CD4-positive, alpha-beta T cell treated with Interleukin-6 at 100 ng/mL for 8 hours (primary cell): ENCODE measurements at regions not wholly inside any gene's neighbourhood (a gene's known extent, or its start where the extent isn't known, plus 50 kb on each side); places are given as distances from the start of the nearest gene placed in this dataset.
A peak's percentile ranks its signal among the peaks of the same experiment; 100 is the strongest.

Experiments used
- DNase-seq: peaks from one replicate; pipeline ENCODE4 v3.0.0-alpha.2; 2020; ENCODE audit warnings: mixed read lengths, low spot score

DNA sequence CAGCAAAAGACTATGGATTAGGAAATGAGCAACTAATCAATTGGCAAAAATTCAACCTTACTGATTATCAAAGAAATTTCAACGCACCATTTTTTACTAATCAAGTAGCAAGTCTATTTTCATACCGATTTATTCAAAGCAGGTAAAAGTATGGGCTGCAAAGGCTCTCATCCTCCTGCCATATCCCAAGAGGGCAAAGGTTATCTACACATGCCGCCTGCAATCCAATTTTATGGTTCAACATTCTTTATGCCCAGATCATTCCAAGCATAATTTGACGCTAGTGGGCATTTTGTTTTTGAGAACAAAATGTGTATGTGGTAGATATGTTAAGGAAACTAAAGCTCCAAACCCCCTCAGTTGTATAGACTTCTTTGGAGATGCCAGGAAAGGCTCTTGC is 270.6 kb downstream of the MAF start:
- no peak for DNase-seq

DNA sequence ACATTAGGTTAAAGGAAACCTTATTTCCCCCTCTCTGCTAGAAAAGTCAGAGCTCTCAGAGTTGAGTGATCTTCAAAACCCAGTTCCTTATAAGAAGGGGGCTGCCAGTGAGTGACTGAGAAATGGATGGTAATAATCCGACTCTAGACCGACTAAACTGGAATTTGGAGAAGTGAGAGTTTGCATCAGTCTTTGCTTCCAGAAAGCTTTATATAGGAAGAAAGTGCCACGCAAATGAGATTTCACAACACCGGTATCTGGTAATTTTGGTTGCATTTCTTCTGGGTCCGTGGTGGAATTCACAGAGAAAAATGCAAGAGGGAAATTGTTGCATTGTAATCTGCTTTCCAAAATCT is 271.4 kb downstream of the MAF start:
- DNase-seq, result no peak

DNA sequence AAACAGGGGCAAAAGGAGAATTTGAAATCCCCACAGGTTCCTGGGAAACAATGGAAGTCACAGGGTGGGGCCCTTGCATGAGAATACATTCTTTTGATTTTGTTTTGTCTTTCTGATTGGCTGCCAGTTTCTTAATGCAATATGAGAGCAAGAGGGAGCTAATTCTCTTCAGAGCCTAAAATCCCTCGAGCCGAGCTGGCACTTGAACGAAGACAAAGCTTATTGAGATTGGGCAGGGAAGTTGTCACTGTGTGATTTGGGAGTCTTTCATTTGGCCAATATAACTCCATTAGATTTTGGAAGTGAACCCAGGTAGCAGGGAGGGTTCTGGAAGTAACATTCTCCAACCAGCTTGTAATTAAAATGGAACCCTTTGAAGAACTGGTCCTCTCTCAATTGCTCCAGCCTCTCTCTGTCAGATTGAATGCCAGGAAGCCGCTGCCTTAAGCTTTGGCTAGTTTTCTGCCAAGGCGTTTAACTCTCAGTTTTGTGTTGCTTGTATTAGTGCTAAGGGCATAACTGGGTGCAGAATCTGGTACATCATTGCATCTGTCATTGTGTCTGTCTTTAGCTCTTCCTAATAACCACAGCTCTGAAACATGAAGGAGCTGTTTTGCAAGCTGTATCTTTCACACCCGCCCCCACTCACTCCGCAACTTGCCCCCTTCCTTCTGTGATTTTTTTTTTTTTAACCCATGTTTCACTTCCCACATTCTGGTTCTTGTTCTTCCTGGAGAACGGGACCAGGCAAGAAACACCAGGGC is 272.0 kb downstream of the MAF start:
- no peak for DNase-seq

DNA sequence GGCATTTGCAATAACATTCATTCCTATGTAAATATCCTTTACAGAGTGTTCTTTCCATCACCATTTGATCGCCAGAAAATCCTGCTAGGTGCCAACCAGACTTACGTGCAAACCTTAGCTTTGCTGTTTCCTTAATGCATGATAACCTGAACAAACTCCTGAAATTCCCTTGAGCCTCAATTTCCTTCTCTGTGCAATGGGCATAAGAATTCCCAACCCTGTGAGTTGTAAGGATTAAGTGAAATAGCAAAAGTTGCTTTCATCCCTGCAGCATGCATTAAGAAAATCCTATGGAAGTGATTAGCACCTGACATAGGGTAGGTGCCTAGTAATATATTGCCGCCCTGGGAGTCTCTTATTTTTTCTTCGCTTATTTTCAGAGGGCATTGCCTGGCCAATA is 272.7 kb downstream of the MAF start:
- no peak for DNase-seq

DNA sequence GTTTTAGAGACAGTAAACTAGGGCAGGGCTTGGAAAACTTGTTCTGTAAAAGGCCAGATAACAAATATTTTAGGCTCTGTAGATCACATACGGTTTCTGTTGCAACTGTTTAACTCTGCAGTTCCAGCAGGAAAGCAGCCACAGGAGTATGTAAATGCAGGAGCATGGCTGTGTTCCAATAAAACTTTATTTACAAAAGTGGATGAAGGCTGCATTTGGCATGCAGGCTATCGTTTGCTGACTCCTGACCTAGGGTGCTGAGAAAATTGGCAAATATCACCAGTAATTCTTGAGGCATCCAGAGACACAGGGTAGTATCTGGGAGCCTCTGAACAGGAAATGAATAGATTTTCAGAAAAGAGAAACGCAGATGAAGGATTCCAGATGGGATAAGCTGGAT is 274.0 kb downstream of the MAF start:
- no peak for DNase-seq

DNA sequence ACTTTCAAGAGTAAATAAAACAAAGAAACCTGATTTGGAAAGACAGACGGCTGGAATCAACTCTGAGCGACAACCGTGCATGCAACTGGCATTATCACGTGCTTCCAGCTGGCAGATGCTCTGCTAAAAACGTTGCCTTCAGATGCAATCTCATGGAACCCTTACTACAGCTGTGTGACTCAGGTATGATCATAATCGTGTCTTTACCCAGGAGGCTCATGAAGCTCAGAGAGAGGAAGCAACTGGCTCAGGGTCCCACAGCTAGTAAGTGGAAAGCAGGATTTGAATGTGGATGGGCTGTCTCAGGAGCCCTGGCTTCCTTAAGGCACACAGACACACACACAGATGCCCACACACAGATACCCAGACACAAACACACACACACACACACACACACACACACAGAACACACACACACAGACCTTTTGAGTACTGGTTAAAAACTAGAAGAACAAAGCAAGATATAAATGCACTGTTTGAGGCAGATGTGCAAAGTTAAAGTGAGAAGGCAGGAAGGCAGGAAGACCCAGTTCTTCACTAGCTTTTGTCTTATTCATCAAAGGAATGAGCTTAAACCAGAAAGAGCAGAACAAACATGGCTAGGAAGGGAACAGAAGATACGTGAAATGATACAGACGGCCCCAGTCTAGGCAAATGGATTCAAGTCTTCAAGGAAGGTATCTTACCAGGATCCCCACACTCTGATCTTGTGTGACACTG is 275.2 kb downstream of the MAF start:
- DNase-seq, result no peak

DNA sequence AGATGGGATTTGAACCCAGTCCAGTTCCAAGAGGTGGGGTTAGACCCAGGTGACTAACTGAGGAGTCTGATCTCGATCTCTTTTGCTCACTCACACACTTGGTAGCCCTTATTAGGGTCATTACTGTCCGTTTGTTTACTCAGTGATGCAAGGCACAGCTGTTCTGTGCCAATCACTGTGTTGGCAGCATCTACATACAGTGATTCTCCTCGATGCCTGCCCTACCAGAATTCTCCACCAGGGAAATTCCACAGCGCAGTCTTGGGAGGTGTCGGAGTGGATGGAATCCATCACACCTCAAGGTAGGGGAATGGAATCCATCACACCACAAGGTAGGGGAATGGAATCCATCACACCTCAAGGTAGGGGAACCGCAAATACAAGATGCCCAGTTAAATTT is 279.6 kb downstream of the MAF start:
- DNase-seq, result no peak

DNA sequence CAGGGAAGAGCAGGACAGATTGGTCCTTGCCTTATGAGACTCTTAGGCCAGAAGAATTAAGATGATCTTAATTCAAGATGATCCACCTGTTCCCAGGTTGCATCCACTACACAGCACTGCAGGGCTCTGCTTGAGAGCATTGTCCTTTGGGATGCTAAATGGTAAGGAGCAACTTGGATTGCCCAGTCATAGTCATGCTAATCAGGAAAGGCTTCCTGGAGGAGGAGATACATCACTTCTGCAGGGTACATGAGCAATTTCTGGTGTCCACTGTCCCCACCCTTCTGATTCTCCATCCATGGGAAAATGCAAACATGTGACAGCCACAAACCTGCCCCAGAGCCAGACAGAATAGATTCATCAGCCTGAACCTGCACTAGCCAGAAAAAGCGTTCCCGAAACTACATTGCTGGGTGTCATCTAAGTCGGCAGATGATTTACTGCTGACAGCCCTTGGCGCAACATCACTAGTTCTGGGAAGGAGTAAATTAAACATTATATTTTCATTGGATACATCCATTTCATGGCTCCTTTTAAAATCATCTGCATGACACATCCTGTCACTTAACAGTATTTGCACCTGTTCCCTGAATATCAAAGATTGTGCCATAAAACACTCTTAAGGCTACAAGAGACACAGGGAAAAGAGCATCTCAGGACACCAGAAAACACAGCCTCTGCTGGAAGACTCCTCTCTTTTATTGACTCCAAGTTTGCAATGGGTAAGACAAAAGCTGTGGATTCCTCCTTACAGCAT is 282.2 kb downstream of the MAF start:
- DNase-seq, result no peak

DNA sequence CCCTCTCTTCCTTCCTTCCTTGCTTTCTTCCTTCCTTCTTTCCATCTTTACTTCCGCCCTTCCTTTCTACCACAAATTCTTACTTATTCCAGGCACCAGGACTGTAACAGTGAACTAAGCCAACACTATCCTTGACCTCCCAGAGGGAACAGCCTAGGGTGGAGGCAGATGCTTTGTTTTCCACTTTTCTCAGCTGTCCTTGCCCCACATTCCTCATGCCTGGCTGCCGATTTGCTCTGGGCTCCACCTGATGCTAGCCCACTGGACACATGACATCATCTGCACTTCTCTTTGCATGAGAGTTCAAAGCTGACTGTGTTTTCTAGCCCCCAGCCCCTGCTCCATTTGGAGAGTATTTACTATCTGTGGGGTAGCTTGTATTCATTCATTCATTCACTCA is 283.0 kb downstream of the MAF start:
- no peak for DNase-seq

DNA sequence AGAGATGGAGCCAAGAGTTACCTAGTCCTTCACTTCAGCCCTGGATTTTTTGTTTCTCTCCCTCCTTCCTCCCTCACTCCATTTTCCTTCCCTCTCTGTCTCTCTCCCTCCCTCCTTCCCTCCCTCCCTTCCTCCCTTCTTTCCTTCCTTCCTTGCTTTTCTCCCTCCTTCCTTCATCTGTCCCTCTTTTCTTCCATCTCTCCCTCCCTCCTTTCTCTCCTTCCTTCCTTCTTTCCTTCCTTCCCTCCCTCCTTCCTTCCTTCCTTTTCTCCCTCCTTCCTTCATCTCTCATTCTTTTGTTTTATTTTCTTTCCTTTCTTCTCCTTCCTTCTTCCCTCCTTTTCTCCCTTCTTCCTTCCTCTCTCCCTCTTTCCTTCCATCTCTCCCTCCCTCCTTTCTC is 283.5 kb downstream of the MAF start:
- no peak for DNase-seq

DNA sequence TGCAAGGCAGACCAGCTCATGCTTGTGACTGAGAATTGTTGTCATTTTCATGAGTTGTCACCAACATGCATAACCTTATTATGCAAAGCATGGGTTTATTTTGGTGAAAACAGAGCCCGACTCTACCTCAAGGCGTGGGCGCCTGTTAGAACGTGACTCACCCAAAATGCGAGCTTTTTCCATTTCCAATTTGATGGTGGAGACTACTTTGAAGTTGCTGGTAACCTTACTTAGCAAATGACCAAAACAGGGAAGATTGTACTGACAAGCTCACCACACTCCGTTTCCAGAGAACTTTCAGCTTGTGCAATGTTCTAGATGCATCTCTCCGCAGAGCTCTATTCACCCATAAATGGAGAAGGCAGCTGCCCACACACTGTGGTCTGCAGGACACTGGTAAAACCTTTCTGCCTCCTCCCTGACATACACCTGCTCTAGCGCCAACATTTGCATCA is 284.5 kb downstream of the MAF start:
- peak; percentile 7 for DNase-seq

DNA sequence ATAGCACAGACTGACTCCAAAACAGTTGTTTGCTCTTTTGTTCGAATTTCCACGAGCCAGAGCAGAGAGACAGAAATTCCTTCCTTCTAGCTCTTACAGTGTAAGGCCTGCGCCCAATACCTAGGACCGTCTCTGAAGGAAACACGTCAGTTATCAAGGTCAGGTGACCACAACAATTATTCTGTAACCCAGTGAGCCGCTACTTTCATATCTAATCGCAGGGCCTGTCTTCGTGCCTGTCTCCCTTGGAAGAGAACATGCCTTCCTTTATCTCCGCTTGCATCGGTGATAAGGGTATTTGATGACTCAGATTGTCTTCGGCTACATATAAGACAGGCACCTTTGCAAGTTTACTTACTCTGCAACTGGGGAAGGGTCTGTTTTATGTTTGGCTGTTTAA is 288.0 kb downstream of the MAF start:
- no peak for DNase-seq

DNA sequence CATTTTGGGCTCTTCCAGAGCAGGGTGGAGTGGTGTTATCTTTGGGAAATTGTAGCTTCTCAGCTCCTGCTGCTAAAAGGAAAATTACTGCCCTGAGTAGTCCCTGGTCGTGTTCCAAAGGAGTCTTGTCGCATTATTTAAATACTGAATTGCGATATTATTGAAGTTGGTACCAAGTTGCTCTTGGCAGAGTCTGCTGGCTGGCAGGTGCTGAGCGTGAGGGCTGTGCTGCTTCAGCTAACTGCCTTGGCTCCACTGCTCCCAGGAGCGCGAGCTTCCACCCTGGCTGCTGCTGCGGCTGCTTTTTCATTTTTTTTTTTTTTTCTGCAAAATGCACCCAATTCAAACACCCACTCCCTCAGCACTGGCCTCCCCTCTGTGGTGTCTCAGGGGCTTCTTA is 289.8 kb downstream of the MAF start:
- DNase-seq, result no peak

DNA sequence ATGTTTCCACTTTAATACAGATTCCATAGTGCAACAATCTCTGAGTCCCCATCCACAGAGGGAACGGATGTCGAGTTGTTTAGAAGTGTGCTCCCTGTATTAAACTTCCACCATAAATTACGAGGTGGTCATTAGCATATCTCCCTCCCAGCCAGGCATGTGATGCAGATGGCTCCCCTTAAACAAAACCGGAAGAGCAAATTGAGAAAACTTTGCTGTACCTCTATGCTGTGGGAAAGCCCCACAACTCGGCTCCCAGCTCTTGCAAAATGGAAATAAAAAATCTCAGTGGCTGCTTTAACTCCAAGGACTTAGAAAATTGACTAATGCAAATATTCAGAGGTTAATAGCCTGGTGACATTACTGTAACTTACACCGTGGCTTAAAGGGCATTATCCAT is 290.9 kb downstream of the MAF start:
- no peak for DNase-seq

DNA sequence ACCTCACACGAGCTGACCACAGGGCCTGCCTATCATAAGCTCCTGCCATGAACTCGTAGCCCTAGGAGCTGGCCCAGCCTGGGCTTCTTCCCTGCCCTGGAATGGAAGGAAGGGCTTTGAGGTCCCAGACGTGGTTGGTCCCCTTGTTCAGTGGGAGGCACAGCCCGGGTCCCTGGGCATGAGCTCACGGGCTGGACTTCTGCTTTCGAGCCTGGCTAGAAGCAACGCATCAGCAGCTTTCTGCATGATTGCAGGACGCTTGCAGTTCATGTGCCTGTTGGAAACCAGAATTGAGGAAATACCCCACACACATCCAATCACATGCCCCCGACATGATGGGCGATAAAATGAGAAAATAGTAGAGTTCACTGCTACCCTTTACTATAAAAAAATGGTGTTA is 293.3 kb downstream of the MAF start:
- no peak for DNase-seq

DNA sequence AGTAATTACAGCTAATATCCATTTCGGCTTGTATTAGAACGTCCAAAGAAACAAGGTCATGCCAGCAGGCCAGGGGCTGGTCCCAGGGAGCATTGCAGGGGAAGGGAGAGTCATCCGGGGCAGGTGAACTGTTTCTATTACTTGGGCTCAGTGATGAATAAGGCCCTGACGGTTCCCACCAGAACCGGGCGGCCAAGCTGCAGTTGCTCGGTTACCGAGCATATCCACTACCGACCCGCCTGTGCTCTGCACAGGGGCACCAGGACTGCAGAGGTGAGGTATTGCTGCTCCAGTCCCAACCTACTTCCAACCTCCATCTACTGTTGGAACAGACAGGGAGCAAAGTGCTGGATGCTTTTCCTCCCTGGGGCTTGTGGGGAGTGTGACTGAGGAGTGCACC is 295.5 kb downstream of the MAF start:
- DNase-seq, result no peak

DNA sequence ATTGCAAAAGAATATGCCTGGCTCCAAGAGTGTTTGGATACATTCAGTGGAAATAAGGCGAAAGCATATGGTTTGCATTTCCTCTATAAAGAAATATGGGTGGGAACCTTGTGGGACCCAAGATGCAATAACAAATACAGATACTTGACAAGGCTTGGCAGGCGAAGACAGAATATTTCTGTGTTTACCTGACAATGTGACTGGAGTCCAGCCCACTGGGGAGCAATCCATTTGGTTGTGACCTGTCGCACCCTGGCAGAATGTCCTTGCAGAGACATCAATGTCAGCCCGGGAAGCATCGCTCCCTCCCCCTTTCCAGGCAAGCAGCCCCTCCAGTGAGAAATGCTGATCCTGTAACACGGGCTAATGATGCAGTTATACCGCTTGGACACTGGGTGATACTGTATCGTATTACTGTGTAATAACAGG is 296.6 kb downstream of the MAF start:
- no peak for DNase-seq

DNA sequence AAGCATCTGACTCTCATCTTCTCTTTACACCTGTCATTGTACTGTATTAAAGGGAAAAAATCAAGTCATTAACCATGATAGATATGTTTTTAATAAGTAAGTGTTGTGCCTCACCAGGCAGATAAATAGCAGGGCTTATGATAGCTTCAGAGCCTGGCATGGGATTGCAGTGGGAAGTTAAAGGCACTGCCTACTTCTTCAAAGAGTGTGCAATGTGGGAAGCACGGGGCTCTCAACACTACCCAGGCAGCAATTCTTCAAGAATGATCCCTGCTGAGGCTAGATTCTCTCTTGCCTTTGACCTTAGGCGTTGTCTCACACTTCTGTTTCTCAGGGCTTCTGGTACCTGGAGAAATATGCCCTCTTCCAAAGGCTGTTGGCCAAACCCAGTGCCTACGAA is 297.3 kb downstream of the MAF start:
- no peak for DNase-seq

DNA sequence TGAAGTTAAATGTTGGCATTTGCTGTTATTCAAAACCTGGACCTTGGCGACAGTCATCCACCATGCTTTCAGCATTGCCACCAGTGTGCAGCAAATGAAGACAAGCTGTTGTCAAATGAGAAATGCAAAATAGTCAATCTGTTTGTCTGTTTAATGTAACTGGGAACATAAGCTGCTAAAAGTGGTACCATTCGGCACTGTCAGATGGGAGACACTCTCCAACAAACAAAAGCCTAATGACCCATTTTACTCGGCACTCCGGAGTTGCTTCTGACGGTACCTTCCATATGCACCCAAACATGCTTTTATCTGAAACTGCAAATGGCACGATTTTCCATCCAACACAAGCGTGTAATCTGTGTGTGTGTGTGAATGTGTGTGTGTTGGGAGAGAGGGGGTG is 297.8 kb downstream of the MAF start:
- DNase-seq, result no peak

DNA sequence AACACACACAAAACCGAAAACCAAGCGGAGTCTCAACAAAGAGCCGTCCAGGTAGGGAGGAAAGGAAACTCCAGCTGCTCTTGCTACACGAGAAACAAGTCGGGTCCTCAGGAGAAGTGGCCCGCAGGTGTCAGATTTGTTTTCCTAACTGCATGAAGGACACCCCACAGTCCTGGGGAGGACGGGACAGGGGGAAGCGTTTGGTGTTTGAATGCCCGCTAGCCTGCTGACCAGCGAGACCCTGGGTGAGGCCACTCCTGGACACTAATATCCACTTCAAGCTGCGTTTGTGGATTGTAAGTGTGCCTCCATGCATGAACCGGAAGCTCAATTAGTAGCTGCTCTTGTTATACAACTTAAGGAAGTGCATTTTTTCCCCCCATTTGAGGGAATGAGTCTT is 299.5 kb downstream of the MAF start:
- no peak for DNase-seq

DNA sequence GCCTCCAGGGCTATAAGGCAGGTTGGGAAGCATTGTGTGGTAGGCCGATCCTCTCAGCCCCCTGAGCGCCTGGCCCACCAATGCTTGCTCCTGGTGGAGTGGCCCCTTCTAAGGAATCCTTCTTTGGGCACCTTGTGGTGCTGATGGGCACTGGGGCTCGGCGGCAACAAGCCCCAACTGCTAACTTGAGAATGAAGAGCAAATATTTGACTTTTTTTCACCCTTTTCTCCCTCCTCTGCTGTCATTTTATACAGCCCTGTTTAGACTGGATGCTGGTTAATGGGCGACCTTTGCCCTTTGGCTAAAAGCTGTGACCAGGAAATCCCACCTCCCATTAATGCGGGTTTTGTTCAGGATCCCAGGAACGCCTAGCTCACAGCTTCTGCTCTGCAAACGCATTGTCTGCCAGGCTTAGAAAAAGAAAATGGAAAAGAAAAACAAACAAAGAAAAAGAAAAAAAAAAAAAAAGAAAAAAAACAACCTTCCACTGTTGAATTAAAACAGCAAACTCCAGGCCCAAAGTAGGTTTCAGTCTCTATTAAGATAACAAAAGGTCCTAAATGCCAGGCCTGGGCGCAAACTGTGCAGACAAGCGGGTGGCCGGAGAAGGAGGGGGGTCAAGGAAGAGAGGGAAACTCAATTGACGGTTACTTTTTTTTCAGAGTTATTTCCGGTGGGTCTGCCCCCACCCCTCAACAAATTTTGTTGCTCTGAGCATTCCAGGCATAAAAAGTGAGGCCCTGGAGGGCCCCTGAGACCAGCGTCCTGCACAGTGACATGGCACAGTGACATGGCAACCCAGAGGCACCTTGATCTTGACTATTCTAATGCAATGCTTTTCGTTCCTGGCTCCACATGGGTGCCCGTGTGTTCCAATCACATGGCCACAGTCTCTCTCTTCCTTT is 301.4 kb downstream of the MAF start:
- no peak for DNase-seq

DNA sequence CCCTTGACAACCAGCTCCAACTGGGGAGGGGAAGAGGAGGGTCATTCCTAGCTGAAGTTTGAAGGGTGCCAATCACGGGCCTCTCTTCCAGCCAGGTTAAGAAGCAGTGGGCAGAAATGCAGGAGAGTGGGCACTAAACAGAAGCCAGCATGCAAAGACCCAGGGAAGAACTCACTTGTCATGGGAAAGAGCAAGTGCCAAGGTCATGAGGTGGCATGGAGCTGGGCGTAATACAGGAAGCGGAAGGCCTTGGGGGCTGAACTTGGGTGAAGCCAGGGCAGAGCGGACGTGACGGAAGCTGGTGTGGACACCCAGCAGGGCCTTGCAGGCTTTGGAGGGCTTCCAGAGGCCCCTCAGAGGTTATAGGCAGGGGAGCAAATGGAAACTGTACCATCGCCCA is 302.1 kb downstream of the MAF start:
- DNase-seq, result no peak
